ENCODE measurements at regions not wholly inside any gene's neighbourhood (a gene's known extent, or its start where the extent isn't known, plus 50 kb on each side); places are given as distances from the start of the nearest gene placed in this dataset.

DNA sequence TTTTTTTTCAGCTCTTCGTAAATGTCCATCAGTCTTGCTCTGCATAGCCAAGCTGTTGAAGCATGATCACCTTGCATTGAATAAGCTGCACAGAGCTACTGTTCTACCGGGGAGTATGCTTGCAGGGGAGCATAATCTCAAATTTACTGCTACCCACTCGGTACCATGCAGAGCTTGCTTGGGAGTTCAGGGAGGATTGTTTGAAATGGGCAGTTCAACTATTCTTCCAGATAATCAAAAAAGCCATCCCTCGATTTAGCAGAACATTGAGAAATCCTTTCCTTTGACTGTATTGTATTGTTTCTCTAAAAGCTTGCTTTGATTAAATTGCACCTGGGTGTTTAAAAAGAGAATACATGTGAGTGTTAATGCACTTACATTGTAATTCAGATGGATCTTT, 332.6 kb downstream of the UTRN start:
- no peak for DNase-seq (ENCODE audit: low read depth in 1 of 2, low spot score in 2 of 2)
- H3K79me1 ChIP-seq (ENCODE audit: low read depth, low read length): no peaks in the 10 kb centered on the region
- H3K18ac ChIP-seq (ENCODE audit: extremely low read depth, low read length): no peak overlapping the region
- H3K9me3 ChIP-seq (ENCODE audit: insufficient read depth in 2 of 2, low read depth in 1 of 2, low read length in 1 of 2): no peaks in the 10 kb centered on the region
- H2BK5ac ChIP-seq (ENCODE audit: low read depth, low read length): 0 out of 2 replicates have a peak overlapping the region, but pooled peaks have one; percentile 54
- no peak overlapping the region for H3K9ac ChIP-seq (replicated peaks in 1 of 4; ENCODE audit: extremely low read depth in 1 of 4, low read depth in 3 of 4, low read length in 3 of 4)
- no peak overlapping the region for H2BK15ac ChIP-seq (ENCODE audit: low read length)
- H4K20me1 ChIP-seq (replicated peaks in 1 of 2; ENCODE audit: control insufficient read depth in 1 of 2, insufficient read depth in 2 of 2, low read length in 2 of 2): no peaks in the 10 kb centered on the region
- H3K4ac ChIP-seq (replicated peaks; ENCODE audit: insufficient read length, low read depth, low read length): peak overlapping the region; percentile 17
- no peak overlapping the region for H3K4me3 ChIP-seq (ENCODE audit: extremely low read depth in 1 of 4, insufficient read depth in 2 of 4, low read depth in 3 of 4, low read length in 4 of 4)
- no peak overlapping the region for H3K56ac ChIP-seq (replicated peaks; ENCODE audit: insufficient read length, low read depth, low read length)
- peaks cover 3 to 20% (median 7%) of the 10 kb centered on the region in 4 experiments for H3K4me1 ChIP-seq (replicated peaks in 1 of 4; ENCODE audit: control insufficient read depth in 3 of 4, insufficient read depth in 4 of 4, low read length in 3 of 4)
- TF ChIP-seq SIN3A (conservative IDR thresholded peaks at IDR 0.05 in 1 of 2, IDR thresholded peaks at IDR 0.05 in 1 of 2; ENCODE audit: low read depth in 1 of 2, low read length in 2 of 2) (no peak), SRF (IDR thresholded peaks at IDR 0.05; ENCODE audit: low read depth, low read length) (no peak), GABPA (IDR thresholded peaks at IDR 0.05; ENCODE audit: borderline replicate concordance, insufficient read depth, low read length) (no peak), GTF2F1 (IDR thresholded peaks at IDR 0.05; ENCODE audit: borderline replicate concordance, low read depth, low read length) (no peak), TCF12 (IDR thresholded peaks at IDR 0.05; ENCODE audit: low read depth, low read length) (no peak), TBP (IDR thresholded peaks at IDR 0.05; ENCODE audit: low read depth, low read length) (no peak), RBBP5 (IDR thresholded peaks at IDR 0.05; ENCODE audit: borderline replicate concordance, low read depth, low read length) (no peak), ZNF274 (IDR thresholded peaks at IDR 0.05; ENCODE audit: borderline replicate concordance, extremely low read depth, low read length) (no peak), TEAD4 (IDR thresholded peaks at IDR 0.05; ENCODE audit: low read depth, low read length) (no peak), SP4 (IDR thresholded peaks at IDR 0.05; ENCODE audit: low read length) (no peak), BCL11A (IDR thresholded peaks at IDR 0.05; ENCODE audit: low read depth in 2 of 2, low read length in 2 of 2) (no peak)
- H3K4me2 ChIP-seq (ENCODE audit: insufficient read depth in 1 of 2, low read depth in 2 of 2, low read length in 2 of 2): peak overlapping the region; percentile 32 to 40; a peak in 3 of 4 replicates
- no peaks in the 10 kb centered on the region for H3K79me2 ChIP-seq (ENCODE audit: control insufficient read depth in 1 of 2, insufficient read depth in 2 of 2, low read length in 2 of 2)
- H2BK12ac ChIP-seq (ENCODE audit: low read depth, low read length): peak overlapping the region; percentile 42; the same call in 1 of the 2 replicates
- H2BK20ac ChIP-seq (ENCODE audit: low read length): peak overlapping the region; percentile 53; the same call in 1 of the 2 replicates
- WGBS, 2 experiments (ENCODE audit: extremely low coverage in 1 of 2, insufficient coverage in 1 of 2, insufficient read length in 1 of 2, insufficient replicate concordance in 2 of 2, low coverage in 1 of 2, low lambda C conversion rate in 2 of 2, missing lambda C conversion rate in 1 of 2): 64% methylated on average over 4 of the region's 4 CpGs; no CpG with 5 or more reads in 1 of the 2 experiments
- H4K8ac ChIP-seq (ENCODE audit: extremely low read depth, insufficient read depth, low read length): no peak overlapping the region
- no peaks in the 10 kb centered on the region for H3K36me3 ChIP-seq (ENCODE audit: control insufficient read depth in 2 of 4, insufficient read depth in 4 of 4, low read length in 3 of 4)
- no peak overlapping the region for H2AFZ ChIP-seq (ENCODE audit: low read length)
- no peak overlapping the region for H3K14ac ChIP-seq (ENCODE audit: insufficient read length)
- POLR2A ChIA-PET (ENCODE audit: partially characterized antibody): no interaction called here
- H3K23ac ChIP-seq (ENCODE audit: insufficient read length): no peak overlapping the region
- H4K5ac ChIP-seq (ENCODE audit: insufficient read length, low read depth, low read length): no peak overlapping the region
- no peak overlapping the region for H3K27ac ChIP-seq (ENCODE audit: low read depth, low read length)
- H3K27me3 ChIP-seq (replicated peaks in 1 of 4; ENCODE audit: control insufficient read depth in 3 of 4, extremely low read depth in 1 of 4, insufficient read depth in 3 of 4, low read length in 3 of 4): no peaks in the 10 kb centered on the region
- CTCF ChIA-PET (ENCODE audit: partially characterized antibody): interaction anchor here (1.6 kb wide), 1 partner anchor 16 kb away, joined by 3 read pairs; no protein-coding TSS in a partner anchor
- H3K23me2 ChIP-seq (ENCODE audit: low read depth, low read length): no peaks in the 10 kb centered on the region
- H2AK5ac ChIP-seq (ENCODE audit: low read depth, low read length): no peak overlapping the region
- peak overlapping the region; percentile 82 for H4K91ac ChIP-seq (replicated peaks; ENCODE audit: insufficient read length, low read length)
- peak; percentile 28 for FAIRE-seq
- H2BK120ac ChIP-seq (replicated peaks; ENCODE audit: low read depth, low read length): peak overlapping the region; percentile 96

Data from H1 (cell line).